GM04504 (cell line): ENCODE measurements at regions not wholly inside any gene's neighbourhood (a gene's known extent, or its start where the extent isn't known, plus 50 kb on each side); places are given as distances from the start of the nearest gene placed in this dataset.
"Not testable (repeated sequence)": the region's sequence is repeated elsewhere in the genome, so short reads cannot be mapped to it uniquely, and the experiment has no call there.

ENCODE experiments used
- DNase-seq: peaks from one replicate; pipeline ENCODE4 v3.0.0-alpha.2; 2012; ENCODE audit warnings: low read depth

- DNase-seq, result no peak
Measured at GRCh38 chr19:28596561-28597071, 616.3 kb downstream of the UQCRFS1 start.

GRCh38 chr19:28595722-28596480, 617.0 kb downstream of the UQCRFS1 start:
- no peak for DNase-seq

DNA sequence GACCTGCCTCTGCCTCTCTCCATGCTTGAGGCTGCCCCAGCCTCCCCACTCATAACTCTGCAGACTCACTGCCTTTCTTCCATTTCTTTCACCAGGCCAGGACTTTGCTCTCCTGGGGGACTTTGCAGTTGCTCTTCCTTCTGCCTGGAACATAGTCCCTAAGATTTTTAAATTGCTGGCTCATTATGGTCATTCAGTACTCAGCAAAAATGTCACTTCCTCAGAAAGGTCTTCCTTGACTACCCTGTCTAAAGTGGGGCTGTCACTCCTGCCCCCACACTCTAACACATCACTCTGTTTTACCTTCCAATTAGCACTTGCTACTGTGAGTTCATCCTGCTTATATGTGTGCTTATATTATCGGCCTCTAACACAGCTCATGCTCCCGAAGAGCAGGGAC, 618.2 kb downstream of the UQCRFS1 start:
- DNase-seq, result no peak

DNA sequence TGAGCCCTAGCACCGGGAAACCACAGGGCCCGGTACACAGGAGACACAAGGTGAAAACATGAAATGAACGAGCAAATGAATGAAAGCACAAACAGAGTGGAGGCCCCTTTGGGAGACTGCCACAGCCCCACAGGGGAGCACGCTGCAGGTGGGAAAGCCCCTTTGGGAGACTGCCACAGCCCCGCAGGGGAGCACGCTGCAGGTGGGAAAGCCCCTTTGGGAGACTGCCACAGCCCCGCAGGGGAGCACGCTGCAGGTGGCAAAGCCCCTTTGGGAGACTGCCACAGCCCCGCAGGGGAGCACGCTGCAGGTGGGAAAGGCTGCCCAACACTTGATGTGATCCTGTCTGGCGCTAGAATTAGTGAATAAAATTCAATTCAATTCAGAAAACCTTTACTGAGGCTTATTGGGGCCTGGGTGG, 623.0 kb downstream of the UQCRFS1 start:
- DNase-seq, result not testable (repeated sequence)

GRCh38 chr19:28586474-28586873, 626.5 kb downstream of the UQCRFS1 start:
- DNase-seq, result no peak

DNA sequence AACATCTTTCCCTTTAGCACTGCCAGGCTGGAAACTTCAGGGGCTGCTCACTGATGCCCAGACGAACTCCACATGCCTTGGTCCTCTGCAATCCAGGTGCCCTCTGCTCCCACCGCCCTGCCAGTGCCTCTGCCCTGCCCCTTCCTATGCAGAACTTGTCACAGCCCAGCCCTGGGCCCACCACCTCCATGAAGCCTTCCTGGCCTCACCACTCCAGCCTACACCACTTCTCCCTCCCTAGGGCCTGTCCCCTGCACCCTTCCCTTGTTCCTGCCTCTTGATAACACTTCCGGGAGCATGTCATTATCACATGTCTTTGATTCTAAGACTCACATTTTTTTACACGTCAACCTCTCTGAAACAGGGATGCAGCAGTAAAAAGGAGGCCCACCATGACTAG, 627.2 kb downstream of the UQCRFS1 start:
- no peak for DNase-seq

GRCh38 chr19:28583713-28584112, 629.2 kb downstream of the UQCRFS1 start:
- no peak for DNase-seq

DNA sequence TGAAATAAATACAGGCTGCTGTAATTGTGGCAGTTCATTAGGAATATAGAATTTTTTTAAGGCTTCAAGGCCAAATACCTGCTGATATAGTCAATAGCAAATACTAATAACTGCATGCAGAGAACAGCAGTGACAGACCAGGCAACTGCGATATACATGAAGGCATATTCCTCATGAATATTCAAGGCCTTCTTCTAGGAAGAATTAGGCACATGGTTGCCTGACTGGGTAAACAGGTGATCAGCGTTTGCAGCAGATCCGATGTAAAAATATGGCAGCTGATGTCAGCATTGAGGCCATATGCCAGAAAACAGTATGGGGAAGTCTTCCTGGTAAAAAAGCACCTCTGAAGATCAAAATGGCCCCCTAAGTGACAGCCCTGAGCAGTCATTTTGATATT, 629.7 kb downstream of the UQCRFS1 start:
- no peak for DNase-seq

GRCh38 chr19:28582796-28583195, 630.2 kb downstream of the UQCRFS1 start:
- DNase-seq, result no peak

DNA sequence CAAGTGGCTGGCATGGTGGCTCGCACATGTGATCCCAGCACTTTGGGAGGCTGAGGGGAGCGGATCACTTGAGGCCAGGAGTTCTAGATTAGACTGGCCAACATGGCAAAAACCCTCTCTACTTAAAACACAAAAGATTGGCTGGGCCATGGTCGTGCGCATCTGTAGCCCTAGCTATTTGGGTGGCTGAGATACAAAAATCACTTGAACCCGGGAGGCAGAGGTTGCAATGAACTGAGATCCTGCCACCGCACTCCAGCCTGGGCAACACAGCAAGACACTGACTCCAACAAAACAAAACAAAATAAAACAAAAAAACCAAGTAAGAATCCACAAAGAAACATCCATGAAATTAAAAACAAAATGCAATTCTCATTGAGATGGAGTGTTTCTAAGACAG, 630.6 kb downstream of the UQCRFS1 start:
- no peak for DNase-seq

DNA sequence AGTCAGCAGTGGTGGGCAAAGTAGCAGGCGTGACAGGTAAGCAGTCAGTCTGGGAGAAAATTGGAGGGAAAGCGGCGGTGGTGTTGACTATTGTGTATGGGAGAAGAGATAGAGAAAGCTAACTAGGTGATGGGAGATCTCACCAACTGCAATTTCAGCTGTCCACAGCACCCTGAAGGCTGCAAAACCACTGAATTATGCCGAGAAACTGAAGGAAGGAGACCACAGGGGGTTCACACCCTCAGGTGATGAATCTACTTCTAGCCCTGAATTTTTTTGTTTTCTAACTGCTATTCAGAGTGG, 631.5 kb downstream of the UQCRFS1 start:
- no peak for DNase-seq

GRCh38 chr19:28578786-28579505, 634.0 kb downstream of the UQCRFS1 start:
- no peak for DNase-seq

- no peak for DNase-seq
Measured at GRCh38 chr19:28578208-28578607, 634.7 kb downstream of the UQCRFS1 start.

GRCh38 chr19:28577666-28578065, 635.3 kb downstream of the UQCRFS1 start:
- no peak for DNase-seq

GRCh38 chr19:28577233-28577632, 635.7 kb downstream of the UQCRFS1 start:
- no peak for DNase-seq

GRCh38 chr19:28575816-28576215, 637.1 kb downstream of the UQCRFS1 start:
- no peak for DNase-seq

DNA sequence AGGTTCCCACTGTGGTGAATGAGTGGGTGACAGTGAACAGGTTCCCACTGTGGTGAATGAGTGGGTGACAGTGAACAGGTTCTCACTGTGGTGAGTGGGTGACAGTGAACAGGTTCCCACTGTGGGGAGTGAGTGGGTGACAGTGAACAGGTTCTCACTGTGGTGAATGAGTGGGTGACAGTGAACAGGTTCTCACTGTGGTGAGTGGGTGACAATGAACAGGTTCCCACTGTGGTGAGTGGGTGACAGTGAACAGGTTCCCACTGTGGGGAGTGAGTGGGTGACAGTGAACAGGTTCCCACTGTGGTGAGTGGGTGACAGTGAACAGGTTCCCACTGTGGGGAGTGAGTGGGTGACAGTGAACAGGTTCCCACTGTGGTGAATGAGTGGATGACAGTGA, 637.6 kb downstream of the UQCRFS1 start:
- DNase-seq, result not testable (repeated sequence)

GRCh38 chr19:28574212-28574611, 638.7 kb downstream of the UQCRFS1 start:
- no peak for DNase-seq

DNA sequence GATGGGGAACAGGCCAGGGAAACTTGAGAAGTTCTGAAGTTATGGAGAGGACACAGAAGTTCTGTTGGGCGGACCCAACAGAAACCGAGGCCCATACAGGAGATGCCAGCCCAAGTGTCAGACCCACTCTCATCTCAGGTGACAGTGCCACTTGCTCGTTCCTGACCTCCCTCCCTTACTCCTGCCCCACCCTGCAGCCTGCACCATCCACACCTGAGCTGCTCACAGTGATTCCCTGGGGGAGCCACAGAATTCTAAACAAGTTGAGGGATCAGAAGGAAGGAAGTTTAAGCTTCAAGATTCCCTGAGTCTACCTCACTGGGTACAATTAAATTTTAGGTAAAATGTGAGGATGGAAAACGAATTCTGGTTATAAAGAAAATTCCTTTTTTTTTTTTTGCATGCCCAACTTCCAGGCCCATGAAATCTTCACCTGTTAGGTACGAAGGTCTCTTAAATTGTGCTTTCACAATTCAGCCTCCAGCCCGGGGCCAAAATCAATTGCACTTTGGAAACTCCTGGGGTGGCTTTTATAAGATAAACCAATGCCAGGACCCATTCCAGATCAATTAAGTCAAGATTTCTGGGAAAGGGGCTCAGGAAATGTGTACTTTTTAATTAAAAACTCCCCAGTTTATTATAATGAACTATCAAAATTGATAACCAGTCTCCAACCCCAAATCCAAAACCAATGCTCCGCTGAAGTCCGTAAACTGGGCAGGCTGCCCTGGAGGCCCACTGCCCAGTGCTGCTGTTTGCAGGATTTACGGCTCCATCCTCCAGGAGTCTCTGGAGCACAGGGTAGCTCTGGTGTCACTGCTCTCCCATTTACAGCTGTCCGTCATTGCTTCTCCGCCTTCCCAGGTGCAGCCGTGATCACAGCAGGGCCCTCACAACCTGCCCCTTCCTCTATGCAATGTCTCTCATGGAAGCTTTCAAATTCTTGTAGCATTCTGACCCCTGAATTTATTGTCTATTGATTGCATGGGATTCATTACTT, 643.5 kb downstream of the UQCRFS1 start:
- DNase-seq, result no peak

DNA sequence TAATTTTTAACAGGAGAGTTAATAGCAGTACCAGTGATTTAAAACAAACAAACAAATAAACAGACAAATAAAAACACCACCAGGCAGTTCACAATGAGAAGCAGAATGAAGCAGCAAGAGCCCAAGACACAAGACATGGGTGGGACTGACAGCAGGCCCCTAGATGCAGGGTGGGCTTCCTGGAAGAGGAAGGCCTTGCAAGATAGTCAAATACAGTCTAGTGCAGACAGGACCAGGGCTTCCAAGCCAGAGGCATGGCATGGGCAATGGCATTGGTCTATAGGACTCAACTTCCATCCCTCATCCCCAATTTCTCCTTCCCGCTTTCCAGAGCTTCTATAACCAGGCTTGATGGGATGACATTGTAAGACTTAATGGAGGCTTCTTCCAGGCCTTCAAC, 645.1 kb downstream of the UQCRFS1 start:
- no peak for DNase-seq

DNA sequence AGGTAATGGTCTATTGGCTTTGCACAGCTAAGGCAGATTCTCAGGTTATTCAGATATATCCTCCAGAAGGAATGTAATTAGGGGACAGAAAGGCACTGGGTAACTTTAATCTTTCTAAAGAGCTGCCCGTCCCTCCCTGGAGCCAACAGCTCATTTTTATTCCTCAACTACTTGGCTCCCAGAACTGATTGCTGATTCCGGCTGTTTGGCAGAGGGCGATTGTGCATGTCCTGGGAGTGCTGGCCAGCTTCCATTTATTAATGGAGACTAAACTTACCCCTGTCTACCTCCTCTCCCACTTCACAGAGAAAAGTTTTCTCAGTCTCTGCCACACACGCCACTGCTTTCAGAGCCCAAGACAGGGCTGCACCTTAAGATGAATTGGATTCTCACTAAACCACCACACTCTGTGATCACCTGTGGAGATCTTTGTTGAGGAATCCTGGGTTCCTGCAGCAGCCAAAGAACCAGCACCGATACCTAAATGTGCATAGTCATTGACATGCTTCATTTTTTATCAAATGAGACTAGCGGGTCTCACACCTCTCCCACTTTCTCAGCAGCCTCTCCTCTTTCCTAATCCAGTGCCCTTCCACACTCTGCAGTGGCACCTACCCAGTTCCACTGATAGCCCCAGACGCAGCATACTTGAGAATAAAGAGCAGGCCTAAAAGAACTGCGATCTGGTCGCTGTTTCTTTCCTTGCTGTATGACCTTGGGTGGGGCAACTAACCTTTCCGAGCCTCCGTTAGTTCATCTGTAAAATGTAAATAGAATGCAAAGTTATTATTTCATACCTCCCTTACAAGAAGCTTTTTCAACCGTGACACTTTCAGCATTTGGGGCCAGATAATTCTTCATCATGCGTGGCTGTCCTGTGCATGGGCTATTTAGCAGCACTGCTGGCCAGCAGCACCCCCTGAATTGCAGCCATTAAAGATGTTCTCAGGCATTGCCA, 648.7 kb downstream of the UQCRFS1 start:
- no peak for DNase-seq
